ENCODE measurements at regions not wholly inside any gene's neighbourhood (a gene's known extent, or its start where the extent isn't known, plus 50 kb on each side); places are given as distances from the start of the nearest gene placed in this dataset.

DNA sequence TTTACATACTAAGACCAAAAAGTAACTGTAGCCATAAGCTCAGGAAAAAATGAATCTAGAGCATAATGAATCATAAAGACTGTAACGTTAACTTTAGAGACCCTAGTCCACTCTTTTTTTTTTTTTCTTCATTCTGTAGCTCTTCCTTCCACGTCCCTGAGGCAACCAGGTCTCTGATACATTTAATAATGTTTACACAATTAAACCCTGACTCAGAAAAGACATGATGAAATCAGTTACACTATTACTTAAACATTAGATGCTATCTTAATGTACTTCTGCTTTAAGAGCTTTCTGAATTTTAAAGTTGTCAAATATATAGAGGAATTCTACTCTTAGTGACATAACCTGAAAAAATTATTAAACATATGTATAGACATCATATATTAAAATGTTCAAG lies 1121.5 kb upstream of the DDX18 start:
- TF ChIP-seq, protein P1, sequence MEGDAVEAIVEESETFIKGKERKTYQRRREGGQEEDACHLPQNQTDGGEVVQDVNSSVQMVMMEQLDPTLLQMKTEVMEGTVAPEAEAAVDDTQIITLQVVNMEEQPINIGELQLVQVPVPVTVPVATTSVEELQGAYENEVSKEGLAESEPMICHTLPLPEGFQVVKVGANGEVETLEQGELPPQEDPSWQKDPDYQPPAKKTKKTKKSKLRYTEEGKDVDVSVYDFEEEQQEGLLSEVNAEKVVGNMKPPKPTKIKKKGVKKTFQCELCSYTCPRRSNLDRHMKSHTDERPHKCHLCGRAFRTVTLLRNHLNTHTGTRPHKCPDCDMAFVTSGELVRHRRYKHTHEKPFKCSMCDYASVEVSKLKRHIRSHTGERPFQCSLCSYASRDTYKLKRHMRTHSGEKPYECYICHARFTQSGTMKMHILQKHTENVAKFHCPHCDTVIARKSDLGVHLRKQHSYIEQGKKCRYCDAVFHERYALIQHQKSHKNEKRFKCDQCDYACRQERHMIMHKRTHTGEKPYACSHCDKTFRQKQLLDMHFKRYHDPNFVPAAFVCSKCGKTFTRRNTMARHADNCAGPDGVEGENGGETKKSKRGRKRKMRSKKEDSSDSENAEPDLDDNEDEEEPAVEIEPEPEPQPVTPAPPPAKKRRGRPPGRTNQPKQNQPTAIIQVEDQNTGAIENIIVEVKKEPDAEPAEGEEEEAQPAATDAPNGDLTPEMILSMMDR (IDR thresholded peaks at IDR 0.05; ENCODE audit: insufficient read depth, low read depth, low read length) = no peak
- no peak for TF ChIP-seq EZH2 (IDR thresholded peaks at IDR 0.05; ENCODE audit: insufficient read depth, low read length)
